PC-3 (cell line): ENCODE measurements at regions not wholly inside any gene's neighbourhood (a gene's known extent, or its start where the extent isn't known, plus 50 kb on each side); places are given as distances from the start of the nearest gene placed in this dataset.
A peak's percentile ranks its signal among the peaks of the same experiment; 100 is the strongest.

Experiments used
- ATAC-seq: fragments of 200-7000 bp; cut with Tn5 transposase; 2 replicates; pipeline ENCODE4 v1.9.1; 2020; ENCODE audit warnings: mild to moderate bottlenecking, moderate library complexity
- BruUV-seq: library from RNA; stranded (reverse); fragments of 400-500 nt; replicated peaks from 2 replicates; lab custom pipeline; 2021; lab: Mats Ljungman, UMichigan
- CTCF ChIA-PET: fragments of 300-600 bp; sonication (Branson Sonifier 250); formaldehyde crosslinking; loops from one replicate; lab custom pipeline; 2022; ENCODE audit warnings: antibody characterized with exemption; lab: Charles Lee
- POLR2A ChIA-PET: fragments of 300-600 bp; sonication (Branson Sonifier 250); formaldehyde crosslinking; loops from one replicate; lab custom pipeline; 2022; ENCODE audit warnings: antibody characterized with exemption; ENCODE audit not compliant: unreplicated experiment; lab: Charles Lee
- DNase-seq: peaks from one replicate; pipeline ENCODE4 v3.0.0-alpha.2; 2015
- H2AFZ ChIP-seq: fragments of 300-600 bp; sonication (generic); 2 replicates; pipeline ENCODE4 v1.6.0; 2016; ENCODE audit warnings: antibody characterized with exemption, low read length
- H3F3A ChIP-seq: fragments of 300-600 bp; sonication (generic); one replicate; pipeline ENCODE4 v1.6.0; 2017; ENCODE audit warnings: antibody characterized with exemption, low read length, control low read depth, mild to moderate bottlenecking; ENCODE audit not compliant: unreplicated experiment
- H3K27ac ChIP-seq: fragments of 300-600 bp; sonication (generic); 2 replicates; pipeline ENCODE4 v1.5.1; 2016; ENCODE audit warnings: mild to moderate bottlenecking, low read length
- H3K27me3 ChIP-seq: fragments of 300-600 bp; sonication (generic); 2 replicates; pipeline ENCODE4 v1.6.1; 2016; ENCODE audit warnings: low read length, mixed read lengths
- H3K36me3 ChIP-seq: fragments of 300-600 bp; sonication (generic); 2 replicates; pipeline ENCODE4 v1.6.1; 2016; ENCODE audit warnings: low read depth, mixed run types, low read length, mixed read lengths
- H3K4me1 ChIP-seq: fragments of 300-600 bp; sonication (generic); 2 replicates; pipeline ENCODE4 v1.5.1; 2016; ENCODE audit warnings: low read length; ENCODE audit not compliant: insufficient read depth
- H3K4me2 ChIP-seq: fragments of 300-600 bp; sonication (generic); 2 replicates; pipeline ENCODE4 v1.6.0; 2016; ENCODE audit warnings: low read length
- H3K4me3 ChIP-seq: fragments of 300-600 bp; sonication (generic); 2 replicates; pipeline ENCODE4 v1.5.1; 2016; ENCODE audit warnings: mild to moderate bottlenecking, low read length, mixed read lengths
- H3K79me2 ChIP-seq: fragments of 300-600 bp; sonication (generic); 2 replicates; pipeline ENCODE4 v1.6.1; 2017; ENCODE audit warnings: low read length, mixed read lengths
- H3K9ac ChIP-seq: fragments of 300-600 bp; sonication (generic); 2 replicates; pipeline ENCODE4 v1.6.0; 2016; ENCODE audit warnings: mild to moderate bottlenecking, low read length
- H3K9me2 ChIP-seq: fragments of 300-600 bp; sonication (generic); replicated peaks from 2 replicates; pipeline ENCODE4 v1.6.1; 2016; ENCODE audit warnings: mixed run types, low read length, mixed read lengths
- H3K9me3 ChIP-seq: fragments of 300-600 bp; sonication (generic); 2 replicates; pipeline ENCODE4 v1.6.1; 2016; ENCODE audit warnings: low read length, mixed read lengths
- H4K20me1 ChIP-seq: fragments of 300-600 bp; sonication (generic); 2 replicates; pipeline ENCODE4 v1.6.1; 2016; ENCODE audit warnings: low read length, mixed read lengths
- EZH2 ChIP-seq: fragments of 300-600 bp; sonication (generic); IDR thresholded peaks from one replicate; pipeline ENCODE4 v1.6.1; 2017; ENCODE audit warnings: antibody characterized with exemption, mild to moderate bottlenecking, low read length; ENCODE audit not compliant: unreplicated experiment
- EZH2phosphoT487 ChIP-seq: fragments of 300-600 bp; sonication (generic); IDR thresholded peaks from 2 replicates; pipeline ENCODE4 v1.6.1; 2018; ENCODE audit warnings: mild to moderate bottlenecking, antibody characterized with exemption, low read length, borderline replicate concordance
- intact Hi-C: fragments of 100-400 bp; cut with micrococcal nuclease; formaldehyde crosslinking; loops from 2 replicates; pipeline ENCODE4 v1.9.0; 2023
- TF ChIP-seq, protein P1 (sequence below): fragments of 300-600 bp; sonication (generic); conservative IDR thresholded peaks from 2 replicates; pipeline ENCODE4 v1.5.1; 2017; ENCODE audit warnings: antibody characterized with exemption, low read depth, mild to moderate bottlenecking, low read length

DNA sequence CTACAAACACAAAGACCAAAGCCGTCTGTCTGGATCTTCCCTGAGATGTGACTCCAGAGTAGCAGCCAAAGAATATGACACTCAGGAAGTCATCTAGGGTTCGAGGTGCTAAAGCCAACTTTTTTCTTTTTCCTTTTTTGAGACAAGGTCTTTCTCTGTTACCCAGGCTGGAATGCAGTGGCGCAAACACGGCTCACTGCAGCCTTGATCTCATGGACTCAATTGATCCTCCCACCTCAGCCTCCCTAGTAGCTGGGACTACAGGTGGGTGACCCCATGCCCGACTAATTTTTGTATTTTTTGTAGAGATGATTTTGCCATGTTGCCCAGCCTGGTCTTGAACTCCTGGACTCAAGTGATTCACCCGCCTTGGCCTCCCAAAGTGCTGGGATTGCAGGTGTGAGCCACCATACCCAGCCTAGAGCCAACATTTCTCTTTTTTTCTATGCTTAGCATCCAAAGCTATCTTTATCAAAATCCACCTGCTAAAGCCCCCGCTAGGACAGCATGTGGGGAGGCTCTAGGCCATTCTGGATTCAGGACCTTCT, 92.8 kb downstream of the TMEM17 start:
- Histone ChIP-seq H3K4me2 (no peak overlapping the region), H4K20me1 (no peaks in the 10 kb centered on the region), H3K9ac (no peak overlapping the region), H3K79me2 (no peaks in the 10 kb centered on the region), H2AFZ (no peak overlapping the region), H3K27me3 (no peaks in the 10 kb centered on the region), H3K27ac (no peak overlapping the region), H3K9me2 (no peaks in the 10 kb centered on the region), H3K36me3 (no peaks in the 10 kb centered on the region), H3F3A (no peaks in the 10 kb centered on the region), H3K4me3 (no peak overlapping the region), H3K4me1 (peaks cover 5% of the 10 kb centered on the region), H3K9me3 (no peaks in the 10 kb centered on the region)
- intact Hi-C loops = loop anchor here (5.0 kb wide), 1 partner anchor 216 kb away; the partner anchor contains the start of gene B3GNT2
- TF ChIP-seq, protein P1, sequence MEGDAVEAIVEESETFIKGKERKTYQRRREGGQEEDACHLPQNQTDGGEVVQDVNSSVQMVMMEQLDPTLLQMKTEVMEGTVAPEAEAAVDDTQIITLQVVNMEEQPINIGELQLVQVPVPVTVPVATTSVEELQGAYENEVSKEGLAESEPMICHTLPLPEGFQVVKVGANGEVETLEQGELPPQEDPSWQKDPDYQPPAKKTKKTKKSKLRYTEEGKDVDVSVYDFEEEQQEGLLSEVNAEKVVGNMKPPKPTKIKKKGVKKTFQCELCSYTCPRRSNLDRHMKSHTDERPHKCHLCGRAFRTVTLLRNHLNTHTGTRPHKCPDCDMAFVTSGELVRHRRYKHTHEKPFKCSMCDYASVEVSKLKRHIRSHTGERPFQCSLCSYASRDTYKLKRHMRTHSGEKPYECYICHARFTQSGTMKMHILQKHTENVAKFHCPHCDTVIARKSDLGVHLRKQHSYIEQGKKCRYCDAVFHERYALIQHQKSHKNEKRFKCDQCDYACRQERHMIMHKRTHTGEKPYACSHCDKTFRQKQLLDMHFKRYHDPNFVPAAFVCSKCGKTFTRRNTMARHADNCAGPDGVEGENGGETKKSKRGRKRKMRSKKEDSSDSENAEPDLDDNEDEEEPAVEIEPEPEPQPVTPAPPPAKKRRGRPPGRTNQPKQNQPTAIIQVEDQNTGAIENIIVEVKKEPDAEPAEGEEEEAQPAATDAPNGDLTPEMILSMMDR = no peak
- TF ChIP-seq EZH2 (no peak), EZH2phosphoT487 (no peak)
- ATAC-seq = no peak
- DNase-seq = no peak
- BruUV-seq = no TSS peak
- ChIA-PET POLR2A (no interaction called here), CTCF (no interaction called here)

DNA sequence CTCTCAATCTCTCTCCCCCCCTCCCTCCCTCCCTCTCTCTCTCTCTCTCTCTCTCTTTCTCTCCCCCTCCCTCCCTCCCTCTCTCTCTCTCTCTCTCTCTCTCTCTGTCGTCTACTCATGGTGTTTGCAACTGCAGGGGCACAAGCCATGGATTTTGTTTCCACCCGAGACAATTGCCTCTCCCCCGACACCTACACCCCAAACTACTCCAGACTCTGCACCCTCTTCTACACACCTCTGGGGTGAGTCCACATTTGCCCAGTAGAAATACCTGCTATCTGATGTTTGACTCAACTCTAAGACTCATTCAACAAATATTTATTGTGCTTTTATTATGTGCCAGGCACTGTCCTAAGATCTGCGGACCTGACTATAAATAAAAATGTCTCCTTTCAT, 93.7 kb downstream of the TMEM17 start:
- no peaks in the 10 kb centered on the region for H4K20me1 ChIP-seq
- intact Hi-C loops = loop anchor here (1.0 to 5.0 kb wide), 3 partner anchors 215 to 494 kb away; partner anchors contain the start of gene B3GNT2
- H3K9me3 ChIP-seq = no peaks in the 10 kb centered on the region
- ATAC-seq (peak; percentile 82), DNase-seq (peak; percentile 65)
- ChIA-PET CTCF (interaction anchor here (1.0 kb wide), 1 partner anchor 419 kb away, joined by 5 read pairs; no protein-coding TSS in a partner anchor), POLR2A (no interaction called here)
- no peaks in the 10 kb centered on the region for H3K36me3 ChIP-seq
- H3K4me3 ChIP-seq = no peak overlapping the region
- H3K27me3 ChIP-seq = no peaks in the 10 kb centered on the region
- no peak overlapping the region for H2AFZ ChIP-seq
- no peak overlapping the region for H3K27ac ChIP-seq
- H3K79me2 ChIP-seq = no peaks in the 10 kb centered on the region
- H3K9me2 ChIP-seq = no peaks in the 10 kb centered on the region
- no peaks in the 10 kb centered on the region for H3F3A ChIP-seq
- BruUV-seq = no TSS peak
- H3K4me1 ChIP-seq = peaks cover 5% of the 10 kb centered on the region
- peak overlapping the region; percentile 61 for H3K4me2 ChIP-seq
- TF ChIP-seq EZH2 = no peak
- no peak for TF ChIP-seq EZH2phosphoT487
- TF ChIP-seq, protein P1 = no peak
- H3K9ac ChIP-seq = no peak overlapping the region

DNA sequence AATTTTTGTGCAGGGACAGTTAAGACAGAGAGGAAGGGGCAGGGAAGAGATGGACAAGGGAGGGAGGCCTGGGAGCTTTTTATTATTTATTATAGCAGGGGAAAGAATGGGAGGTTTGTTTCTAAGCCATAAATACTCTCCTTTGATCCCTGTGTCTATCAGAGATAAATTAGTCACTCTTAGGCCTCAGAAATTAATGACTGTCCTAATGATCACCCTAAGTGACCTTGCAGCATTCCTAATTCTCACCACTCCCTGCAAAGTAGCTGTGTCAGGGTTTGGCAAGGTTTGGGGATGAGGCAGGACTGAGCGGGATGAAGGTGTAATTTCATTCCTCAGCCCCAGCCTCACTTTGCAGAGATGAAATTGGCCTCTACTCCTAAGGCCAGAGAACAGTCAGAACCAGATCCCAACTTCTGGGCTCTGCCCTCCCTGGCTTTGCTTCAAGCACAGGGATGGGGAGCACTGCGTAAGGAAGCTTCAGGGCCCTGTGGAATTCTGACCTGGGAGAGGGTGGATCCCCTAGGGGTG, 95.0 kb downstream of the TMEM17 start:
- Histone ChIP-seq H3K79me2 (no peaks in the 10 kb centered on the region), H2AFZ (0 out of 2 replicates have a peak overlapping the region, but pooled peaks have one; percentile 79), H3K27ac (no peak overlapping the region), H4K20me1 (no peaks in the 10 kb centered on the region), H3F3A (no peaks in the 10 kb centered on the region), H3K9ac (no peak overlapping the region), H3K4me1 (peaks cover 5% of the 10 kb centered on the region), H3K4me3 (no peak overlapping the region), H3K9me3 (no peaks in the 10 kb centered on the region), H3K36me3 (no peaks in the 10 kb centered on the region), H3K4me2 (no peak overlapping the region), H3K9me2 (no peaks in the 10 kb centered on the region), H3K27me3 (no peaks in the 10 kb centered on the region)
- ChIA-PET CTCF (interaction anchor here (0.7 kb wide), 1 partner anchor 418 kb away, joined by 3 read pairs; no protein-coding TSS in a partner anchor), POLR2A (no interaction called here)
- TF ChIP-seq, protein P1 = no peak
- TF ChIP-seq EZH2phosphoT487 (no peak), EZH2 (no peak)
- no TSS peak for BruUV-seq
- DNase-seq (no peak), ATAC-seq (no peak)
- intact Hi-C loops = loop anchor here (5.0 kb wide), 1 partner anchor 214 kb away; the partner anchor contains the start of gene B3GNT2
